T-helper 2 cell treated with Interferon-gamma antibody and Interleukin-4, amounts not matched to agents 100 ng/mL and 5 ng/mL, for 36 hours (primary cell): ENCODE measurements at regions not wholly inside any gene's neighbourhood (a gene's known extent, or its start where the extent isn't known, plus 50 kb on each side); places are given as distances from the start of the nearest gene placed in this dataset.

Source experiments
- intact Hi-C: fragments of 100-400 bp; cut with micrococcal nuclease; formaldehyde crosslinking; loops from one replicate; pipeline ENCODE4 v1.15.1; 2023

DNA sequence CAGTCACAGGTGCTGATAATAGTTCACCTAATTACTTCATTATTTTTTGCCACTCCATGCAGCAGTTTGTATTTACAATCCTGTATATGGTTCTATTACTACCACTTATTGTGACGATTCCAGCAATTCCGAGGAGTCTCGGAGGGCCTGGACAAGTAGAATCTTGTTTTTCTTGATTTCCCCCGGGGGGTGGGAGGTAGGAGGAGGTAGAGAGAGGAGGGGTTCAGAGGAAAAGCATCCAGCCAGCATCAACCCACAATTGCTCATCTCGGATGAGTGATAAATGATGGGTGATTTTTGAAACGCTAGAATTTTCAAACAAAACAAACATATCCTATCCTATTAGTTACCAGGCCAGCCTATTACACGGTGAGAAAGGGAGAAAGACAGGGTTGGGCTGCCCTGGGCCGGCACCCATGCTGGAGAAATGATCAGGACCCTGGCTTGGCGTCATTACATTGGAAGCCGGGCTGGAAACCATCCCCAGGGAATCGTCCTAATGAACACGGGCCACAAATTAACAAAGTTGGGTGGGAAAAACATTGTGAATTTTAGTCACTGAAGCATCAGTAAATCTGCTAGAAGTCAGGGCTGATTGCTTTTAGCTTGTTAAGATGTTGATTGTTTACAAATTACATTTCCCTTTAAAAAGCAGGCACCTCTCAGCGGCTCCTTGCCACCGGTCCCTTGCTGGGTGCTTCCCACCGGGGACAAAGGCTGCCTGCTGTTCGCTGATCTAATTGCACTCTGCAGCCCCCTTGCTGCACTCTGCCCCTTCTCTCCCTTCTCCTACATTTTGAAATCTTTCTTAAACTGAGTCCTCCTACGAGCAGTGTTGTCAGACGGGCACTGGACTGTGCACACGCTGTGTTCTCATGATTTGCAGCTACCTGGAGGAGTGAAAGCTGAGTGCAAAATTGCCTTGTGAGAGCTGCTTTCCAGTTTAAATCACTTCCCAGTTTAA is 95.5 kb downstream of the FAM204A start:
- intact Hi-C loops = loop anchor here (10.0 kb wide), 1 partner anchor 1032 kb away; no protein-coding TSS in a partner anchor

DNA sequence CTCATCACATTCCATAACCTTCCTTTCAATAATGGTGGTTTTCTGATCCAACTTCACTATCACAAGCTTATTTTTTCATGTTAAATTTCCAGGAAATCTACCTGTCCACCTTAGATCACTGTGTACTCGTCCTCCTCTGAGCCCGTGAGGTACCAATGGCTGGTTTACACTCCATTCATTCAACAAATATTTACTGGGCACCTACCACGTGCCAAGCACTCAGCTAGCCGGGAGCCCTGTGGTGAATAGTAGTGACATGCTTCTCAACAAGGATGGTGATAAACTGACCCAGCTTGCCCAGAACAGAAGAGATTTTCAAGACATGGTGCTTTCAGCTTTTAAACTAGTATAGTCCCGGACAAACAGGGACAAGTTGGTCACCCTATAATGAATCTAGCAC is 98.2 kb downstream of the FAM204A start:
- intact Hi-C loops = loop anchor here (5.0 to 10.0 kb wide), 3 partner anchors 382 to 1029 kb away; no protein-coding TSS in a partner anchor

GRCh38 chr10:118241229-118242137 is 100.6 kb downstream of the FAM204A start:
- intact Hi-C loops = loop anchor here (1.0 to 10.0 kb wide), 5 partner anchors 379 to 1027 kb away; no protein-coding TSS in a partner anchor

GRCh38 chr10:118239236-118239630 is 102.9 kb downstream of the FAM204A start:
- intact Hi-C loops = no loop called here

DNA sequence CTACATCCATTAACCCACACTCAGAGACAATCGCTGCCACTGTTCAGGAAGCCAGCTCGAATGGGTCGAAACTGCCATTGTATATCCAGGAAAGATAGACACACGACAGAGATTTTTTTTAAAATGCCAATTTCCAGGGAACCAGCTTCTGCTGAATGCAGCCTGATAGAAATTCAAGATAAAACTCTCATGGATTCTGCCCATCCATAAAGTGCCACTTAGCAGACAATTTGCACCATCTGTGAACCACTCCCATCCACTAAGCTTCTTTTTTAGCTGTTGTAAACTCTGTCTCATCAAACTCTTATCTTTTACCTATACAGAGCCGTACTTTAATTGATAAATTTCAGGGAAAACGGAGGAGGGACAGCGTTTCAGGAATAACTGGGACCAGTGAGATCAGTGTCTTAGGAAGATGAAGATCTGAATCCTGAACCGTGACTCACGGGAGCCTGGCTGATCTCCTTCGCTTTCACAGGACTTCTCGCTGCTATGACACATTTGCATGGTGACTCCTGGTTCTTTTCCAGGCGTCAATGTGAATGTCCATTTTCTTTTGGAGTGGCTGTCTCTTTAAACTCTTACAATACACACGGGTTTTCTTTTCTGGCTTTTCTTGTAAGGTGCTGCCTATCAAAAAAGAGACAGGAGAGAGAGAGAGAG is 103.4 kb downstream of the FAM204A start:
- intact Hi-C loops = no loop called here

DNA sequence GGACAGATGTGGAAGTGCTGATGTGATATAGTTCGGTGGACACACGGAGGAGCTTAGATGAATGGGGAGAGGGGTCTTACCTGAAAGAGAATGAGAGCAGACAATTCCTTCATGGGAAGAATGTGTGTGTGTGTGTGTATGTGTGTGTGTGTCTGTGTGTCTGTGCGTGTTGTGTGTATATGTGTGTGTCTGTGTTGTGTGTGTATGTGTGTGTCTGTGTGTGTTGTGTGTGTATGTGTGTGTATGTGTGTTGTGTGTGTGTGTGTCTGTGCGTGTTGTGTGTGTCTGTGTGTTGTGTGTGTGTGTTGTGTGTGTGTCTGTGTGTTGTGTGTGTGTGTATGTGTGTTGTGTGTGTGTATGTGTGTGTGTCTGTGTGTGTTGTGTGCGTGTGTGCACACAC is 104.2 kb downstream of the FAM204A start:
- intact Hi-C loops = no loop called here

- intact Hi-C loops = no loop called here
Measured at GRCh38 chr10:118234683-118235082, 107.4 kb downstream of the FAM204A start.

- intact Hi-C loops = no loop called here
Measured at GRCh38 chr10:118220346-118220850, 121.7 kb downstream of the FAM204A start.

GRCh38 chr10:118218562-118218961 is 123.6 kb downstream of the FAM204A start:
- intact Hi-C loops = no loop called here

DNA sequence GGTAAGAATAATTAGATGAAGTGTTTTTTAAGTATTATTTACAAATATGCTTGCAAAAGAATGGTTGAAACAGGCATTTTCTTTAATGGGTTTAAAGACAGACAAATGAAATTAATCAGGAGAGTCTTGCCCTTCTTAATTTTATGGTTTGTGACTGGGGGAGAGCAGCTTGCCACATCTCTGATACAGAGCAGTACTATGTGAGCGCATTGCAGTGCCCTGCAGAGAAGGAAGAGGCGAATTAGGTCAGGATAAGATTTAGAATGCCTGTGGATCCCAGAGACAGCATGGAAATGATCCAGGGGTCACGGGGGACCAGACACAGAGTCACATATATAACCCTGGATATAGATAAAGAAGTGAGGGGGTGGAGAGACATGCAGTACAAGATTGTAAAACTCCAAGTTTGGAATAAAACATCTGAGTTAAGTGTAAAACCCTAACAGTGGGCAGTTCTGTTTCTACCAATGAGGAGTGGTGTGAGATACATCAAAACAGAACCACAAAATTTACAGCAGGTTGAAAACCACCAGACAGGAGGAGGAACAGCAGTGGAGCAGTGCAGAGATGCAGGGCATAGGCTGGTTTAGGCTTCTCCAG is 125.5 kb downstream of the FAM204A start:
- intact Hi-C loops = no loop called here

- intact Hi-C loops = no loop called here
Measured at GRCh38 chr10:118216020-118216419, 126.1 kb downstream of the FAM204A start.

- intact Hi-C loops = no loop called here
Measured at GRCh38 chr10:118214776-118215175, 127.3 kb downstream of the FAM204A start.

- intact Hi-C loops = no loop called here
Measured at GRCh38 chr10:118213436-118213835, 128.7 kb downstream of the FAM204A start.

DNA sequence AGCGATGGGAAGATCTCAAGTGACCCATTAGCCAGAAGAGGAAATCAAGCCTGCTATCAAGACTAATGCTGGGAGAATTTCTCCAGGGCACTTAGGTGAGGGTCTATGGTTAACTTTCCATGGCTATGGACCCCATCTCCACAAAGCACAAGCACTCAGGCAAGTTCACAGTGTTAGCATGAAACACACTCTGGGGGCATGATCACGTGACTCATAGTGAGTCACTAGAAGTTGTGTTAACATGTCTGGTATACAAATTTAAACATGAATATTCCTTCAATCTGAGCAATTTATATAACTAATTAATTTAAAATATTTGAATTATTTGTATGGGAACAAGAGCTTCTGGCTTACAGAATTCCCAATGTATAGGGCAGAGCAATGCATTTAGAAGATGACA is 131.8 kb downstream of the FAM204A start:
- intact Hi-C loops = no loop called here

DNA sequence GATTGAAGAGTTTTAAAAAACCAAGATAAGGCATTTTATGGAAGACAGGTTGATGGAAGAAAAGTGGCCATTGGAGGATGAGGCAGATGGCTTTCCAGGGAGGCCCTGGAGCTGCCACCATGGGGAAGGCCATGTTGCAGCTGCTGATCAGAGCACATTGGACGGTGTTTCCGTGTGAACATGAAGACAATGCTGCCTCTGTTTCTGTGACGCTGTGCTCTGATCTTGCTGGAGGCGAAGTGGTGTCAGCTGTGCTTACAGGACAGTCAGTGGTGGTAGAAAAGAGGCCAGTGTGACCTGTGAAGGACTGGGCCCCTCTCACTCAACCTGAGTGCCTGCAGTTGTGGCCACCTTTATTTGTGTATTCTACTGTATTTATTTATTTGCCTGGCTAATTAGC is 132.9 kb downstream of the FAM204A start:
- intact Hi-C loops = no loop called here

GRCh38 chr10:118207470-118208007 is 134.6 kb downstream of the FAM204A start:
- intact Hi-C loops = no loop called here

- intact Hi-C loops = no loop called here
Measured at GRCh38 chr10:118204292-118204943, 137.7 kb downstream of the FAM204A start.

DNA sequence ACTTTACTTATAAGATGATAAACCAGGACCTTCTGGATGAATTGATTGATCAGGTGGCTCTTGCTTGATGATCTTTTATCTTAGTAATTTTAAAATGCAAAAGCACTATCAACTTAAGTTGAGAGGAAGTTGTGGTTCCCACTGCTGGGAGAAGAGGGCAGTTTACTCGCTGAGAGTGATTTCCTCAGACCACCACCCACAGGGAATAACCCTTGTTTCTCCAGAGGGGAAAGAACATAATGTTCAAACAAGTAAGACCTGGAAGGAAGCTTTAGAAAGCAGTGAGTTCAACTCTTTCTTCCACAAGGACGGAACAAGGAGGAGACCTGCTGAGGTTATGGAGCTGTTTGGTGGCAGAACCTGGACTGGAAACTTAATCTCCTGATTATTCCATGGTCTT is 138.7 kb downstream of the FAM204A start:
- intact Hi-C loops = no loop called here

GRCh38 chr10:118195729-118196128 is 146.4 kb downstream of the FAM204A start:
- intact Hi-C loops = no loop called here

DNA sequence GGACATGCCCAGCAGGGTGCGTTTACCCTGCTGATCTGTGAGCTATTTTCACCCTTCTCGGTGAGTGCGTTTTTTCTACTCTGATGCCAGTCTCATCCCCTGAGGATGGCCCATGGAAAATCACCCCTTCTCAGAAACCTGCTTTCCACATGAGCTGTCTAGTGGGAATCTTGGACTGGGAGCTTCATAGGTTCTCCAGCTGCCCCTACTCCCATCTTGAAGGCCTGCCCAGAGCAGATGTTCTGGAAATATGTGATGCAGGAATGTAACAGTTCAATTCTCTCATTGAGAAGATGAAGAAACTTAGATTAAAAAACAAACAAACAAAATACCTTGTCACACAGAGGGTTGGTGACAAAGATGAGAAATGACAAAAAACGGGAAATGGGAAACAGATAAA is 146.9 kb upstream of the RAB11FIP2 start:
- intact Hi-C loops = no loop called here
